Heart left ventricle (tissue), 16 donors: ENCODE measurements at regions not wholly inside any gene's neighbourhood (a gene's known extent, or its start where the extent isn't known, plus 50 kb on each side); places are given as distances from the start of the nearest gene placed in this dataset.

Experiments used
- ATAC-seq, 4 donors: fragments of 200-7000 bp; cut with Tn5 transposase; one replicate each; pipeline ENCODE4 v1.9.1; 2020 to 2022; ENCODE audit warnings: moderate library complexity in 4 of 4, mild to moderate bottlenecking in 3 of 4, moderate number of reproducible peaks in 1 of 4
- DNase-seq, 5 donors: peaks; one replicate each; pipeline ENCODE4 v3.0.0-alpha.2; 2020
- H3K27ac ChIP-seq, 12 donors: fragments of 200-600 bp; sonication (generic) in 4 of 12; one replicate each; pipeline versions ENCODE4 v1.5.0 to v1.8.0; 2016 to 2022; ENCODE audit warnings: mild to moderate bottlenecking in 2 of 12
- H3K27me3 ChIP-seq, 9 donors: fragments of 200-600 bp; sonication (generic) in 2 of 9; one replicate each; pipeline versions ENCODE4 v1.5.1 to v1.8.0; 2016 to 2022; ENCODE audit warnings: mild to moderate bottlenecking in 3 of 9
- H3K36me3 ChIP-seq, 9 donors: fragments of 200-600 bp; sonication (generic) in 2 of 9; one replicate each; pipeline versions ENCODE4 v1.5.0 to v1.8.0; 2018 to 2022; ENCODE audit warnings: mild to moderate bottlenecking in 2 of 9
- H3K4me1 ChIP-seq, 12 donors: fragments of 200-600 bp; sonication (generic) in 4 of 12; one replicate each; pipeline versions ENCODE4 v1.5.0 to v1.8.0; 2016 to 2022; ENCODE audit warnings: mild to moderate bottlenecking in 3 of 12
- H3K4me3 ChIP-seq, 12 donors: fragments of 200-600 bp; sonication (generic) in 4 of 12; one replicate each; pipeline versions ENCODE4 v1.5.0 to v1.8.0; 2017 to 2022; ENCODE audit warnings: mild to moderate bottlenecking in 9 of 12, moderate library complexity in 4 of 12
- H3K9me3 ChIP-seq, 12 donors: fragments of 200-600 bp; sonication (generic) in 4 of 12; one replicate each; pipeline versions ENCODE4 v1.5.0 to v1.8.0; 2016 to 2022; ENCODE audit warnings: mild to moderate bottlenecking in 1 of 12
- CTCF ChIP-seq, 12 donors: fragments of 200-600 bp; sonication (generic) in 4 of 12; IDR thresholded peaks; one replicate each; pipeline versions ENCODE4 v1.5.0 to v1.8.0; 2018 to 2022; ENCODE audit warnings: antibody characterized with exemption in 12 of 12, mild to moderate bottlenecking in 5 of 12
- POLR2A ChIP-seq, 2 donors: fragments of 450-650 bp; IDR thresholded peaks; one replicate each; pipeline ENCODE4 v1.6.1; 2017; ENCODE audit warnings: antibody characterized with exemption in 2 of 2, mild to moderate bottlenecking in 2 of 2, moderate library complexity in 2 of 2
- WGBS, 4 donors: extraction: QIAGEN DNeasy Blood & Tissue Kit in 2 of 4; methylation state at CpG; one replicate each; pipeline versions ENCODE4 v1.1.5 to v1.1.7; 2013 to 2018; 5-methylcytosine and 5-hydroxymethylcytosine counted together
- intact Hi-C, 10 donors: fragments of 100-400 bp; cut with DNase I; formaldehyde crosslinking; loops; one replicate each; pipeline versions ENCODE4 v1.11.1 to v1.14.2; 2022
- donor health status: ischemic (EF 13 %, LVEDD 7.1; RV severe dilation, severe dysfunction).
- donor health status: healthy with polysubstance abuse.
- donor health status: DM: no; HTN: yes; CAD: no.
- donor health status: DM: no; HTN: no; CAD: no.
- donor health status: ischemic (EF 25% LVEDD 6.9; RV normal size, moderate dysfunction).
- donor health status: ischemic (EF 25% LVEDD 5.7; RV mildly dilated, moderate dysfunction).
- donor health status: healthy.
- donor health status: DM: yes; HTN: yes; CAD: no.
- donor health status: ischemic (EF 35%, LVEDD 5.7; RV mildly dilated, moderate dysfunction).
- donor health status: nonischemic (EF 11% LVEDD 7.7; RV severe dilation, severe dysfunction).
- donor health status: DM: yes; HTN: yes; CAD: no.
- donor health status: PGD.
- donor health status: ischemic (EF 29% LVEDD 5.4; RV normal size, mild dysfunction).
- donor health status: nonischemic (EF 23%, LVEDD 6.1; RV moderate dilation, normal function).

- no peak overlapping the region for H3K4me3 ChIP-seq
- DNase-seq (no peak), ATAC-seq (no peak)
- H3K27me3 ChIP-seq, result no peaks in the 10 kb centered on the region
- 79 to 83% (median 81%) methylated on average over 4 of the region's 4 CpGs for WGBS, 4 donors
- no peaks in the 10 kb centered on the region for H3K4me1 ChIP-seq
- H3K36me3 ChIP-seq, result no peaks in the 10 kb centered on the region
- intact Hi-C loops, result no loop called here
- TF ChIP-seq POLR2A (IDR thresholded peaks at IDR 0.05) (no peak), CTCF (IDR thresholded peaks at IDR 0.05) (no peak)
- no peak overlapping the region for H3K27ac ChIP-seq
- peaks cover 0 to 15% (median 0%) of the 10 kb centered on the region in 12 donors for H3K9me3 ChIP-seq
Observed at GRCh38 chr18:43994381-43994780, 686.3 kb upstream of the SETBP1 start.

GRCh38 chr18:44013871-44014270 is 666.8 kb upstream of the SETBP1 start:
- TF ChIP-seq POLR2A (IDR thresholded peaks at IDR 0.05) (no peak), CTCF (IDR thresholded peaks at IDR 0.05) (no peak)
- Histone ChIP-seq H3K27ac (no peak overlapping the region), H3K4me3 (no peak overlapping the region), H3K27me3 (no peaks in the 10 kb centered on the region), H3K36me3 (no peaks in the 10 kb centered on the region), H3K4me1 (no peaks in the 10 kb centered on the region), H3K9me3 (no peaks in the 10 kb centered on the region)
- ATAC-seq, result no peak
- intact Hi-C loops, result no loop called here
- 84 to 89% (median 86%) methylated on average over 2 of the region's 2 CpGs for WGBS, 4 donors
- no peak for DNase-seq

GRCh38 chr18:44025421-44025820 is 655.3 kb upstream of the SETBP1 start:
- intact Hi-C loops, result no loop called here
- WGBS, 4 donors, result 57 to 70% (median 63%) methylated on average over 1 of the region's 1 CpG
- DNase-seq (no peak), ATAC-seq (no peak)
- TF ChIP-seq POLR2A (IDR thresholded peaks at IDR 0.05), result no peak
- TF ChIP-seq CTCF (IDR thresholded peaks at IDR 0.05), result no peak
- H3K27ac ChIP-seq, result no peak overlapping the region
- H3K27me3 ChIP-seq, result no peaks in the 10 kb centered on the region
- H3K4me3 ChIP-seq, result no peak overlapping the region
- H3K36me3 ChIP-seq, result no peaks in the 10 kb centered on the region
- H3K9me3 ChIP-seq, result no peaks in the 10 kb centered on the region
- H3K4me1 ChIP-seq, result no peaks in the 10 kb centered on the region

- no peaks in the 10 kb centered on the region for H3K9me3 ChIP-seq
- no peaks in the 10 kb centered on the region for H3K4me1 ChIP-seq
- H3K27ac ChIP-seq, result no peak overlapping the region
- H3K4me3 ChIP-seq, result no peak overlapping the region
- no peak for TF ChIP-seq CTCF (IDR thresholded peaks at IDR 0.05)
- TF ChIP-seq POLR2A (IDR thresholded peaks at IDR 0.05), result no peak
- ATAC-seq, result no peak
- intact Hi-C loops, result no loop called here
- WGBS, 4 donors, result 69 to 79% (median 74%) methylated on average over 1 of the region's 1 CpG
- H3K27me3 ChIP-seq, result no peaks in the 10 kb centered on the region
- no peak for DNase-seq
- H3K36me3 ChIP-seq, result no peaks in the 10 kb centered on the region
Observed at GRCh38 chr18:44028109-44028508, 652.6 kb upstream of the SETBP1 start.
